ENCODE measurements at regions not wholly inside any gene's neighbourhood (a gene's known extent, or its start where the extent isn't known, plus 50 kb on each side); places are given as distances from the start of the nearest gene placed in this dataset.

GRCh38 chr16:79703066-79703465 is 102.5 kb upstream of the MAF start:
- H4K20me1 ChIP-seq (ENCODE audit: control insufficient read depth, insufficient read depth, low read length, poor library complexity, severe bottlenecking) = no peaks in the 10 kb centered on the region
- H3K27me3 Mint-ChIP-seq = no peaks in the 10 kb centered on the region
- H3K27me3 ChIP-seq (replicated peaks in 1 of 4; ENCODE audit: control extremely low read depth in 1 of 4, control insufficient read depth in 3 of 4, insufficient read depth in 4 of 4, low read length in 3 of 4) = no peaks in the 10 kb centered on the region
- no peak overlapping the region for H3K4me3 ChIP-seq (ENCODE audit: control extremely low read depth in 1 of 5, extremely low read depth in 1 of 5, insufficient read depth in 1 of 5, low read depth in 2 of 5, low read length in 4 of 5)
- H3K9ac ChIP-seq (ENCODE audit: low read length) = no peak overlapping the region
- H2AFZ ChIP-seq (ENCODE audit: insufficient read depth, low read depth, low read length, poor library complexity, severe bottlenecking) = no peak overlapping the region
- no peaks in the 10 kb centered on the region for H3K9me3 Mint-ChIP-seq (ENCODE audit: insufficient read depth)
- no peak overlapping the region for H3K27ac Mint-ChIP-seq
- intact Hi-C loops (cut with micrococcal nuclease) = no loop called here
- ATAC-seq (ENCODE audit: low read depth) (no peak), DNase-seq (no peak)
- POLR2A ChIA-PET = no interaction called here
- H3K9me3 ChIP-seq (ENCODE audit: control extremely low read depth in 1 of 3, control insufficient read depth in 2 of 3, insufficient read depth in 1 of 3, low read length in 2 of 3) = peaks cover 0 to 3% (median 2%) of the 10 kb centered on the region in 3 donors
- no peaks in the 10 kb centered on the region for H3K4me1 Mint-ChIP-seq
- H3K4me3 Mint-ChIP-seq = no peak overlapping the region
- H3K4me1 ChIP-seq (ENCODE audit: control insufficient read depth in 2 of 2, insufficient read depth in 2 of 2, low read length in 2 of 2) = no peaks in the 10 kb centered on the region
- no CpG with 5 or more reads among the region's 1 CpG for WGBS (ENCODE audit: insufficient coverage)
- H3K27ac ChIP-seq (ENCODE audit: low read length in 2 of 2) = no peak overlapping the region
- no peak for TF ChIP-seq CTCF (IDR thresholded peaks at IDR 0.05)
- CTCF ChIA-PET = interaction anchor here (0.5 kb wide), 1 partner anchor 13 kb away, joined by 3 read pairs; no protein-coding TSS in a partner anchor
- no peak overlapping the region for H3K4me2 ChIP-seq (replicated peaks; ENCODE audit: low read depth, low read length, poor library complexity, severe bottlenecking)
- no peaks in the 10 kb centered on the region for H3K79me2 ChIP-seq (ENCODE audit: control insufficient read depth, insufficient read depth, low read length)
- no peaks in the 10 kb centered on the region for H3K36me3 ChIP-seq (replicated peaks in 1 of 2; ENCODE audit: control extremely low read depth in 1 of 2, control insufficient read depth in 1 of 2, extremely low read depth in 1 of 2, insufficient read depth in 2 of 2, low read length in 1 of 2)

DNA sequence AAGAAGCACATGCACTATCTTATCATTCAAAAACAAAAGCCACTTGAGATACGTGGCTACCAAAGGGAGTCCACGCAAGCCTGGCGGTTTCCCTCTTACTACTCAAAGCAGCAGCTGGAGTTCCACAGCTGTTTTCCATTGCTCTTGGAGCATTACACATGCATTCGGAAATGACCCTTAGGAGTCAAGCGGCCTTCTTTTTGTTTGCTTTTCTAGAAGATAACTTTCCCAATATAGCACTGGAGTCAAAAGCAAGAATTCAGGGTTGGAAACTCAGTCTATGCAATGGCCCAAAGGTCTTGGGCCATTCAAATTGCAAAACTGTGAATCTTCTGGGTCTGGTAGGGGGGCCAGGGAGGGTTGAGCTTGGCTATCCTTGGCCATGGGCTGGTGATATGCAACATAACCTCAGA is 97.8 kb upstream of the MAF start:
- ChIA-PET POLR2A (no interaction called here), CTCF (no interaction called here)
- intact Hi-C loops (cut with micrococcal nuclease) = no loop called here
- Histone ChIP-seq H3K9ac (ENCODE audit: low read length) (no peak overlapping the region), H3K27ac (ENCODE audit: low read length in 2 of 2) (no peak overlapping the region), H2AFZ (ENCODE audit: insufficient read depth, low read depth, low read length, poor library complexity, severe bottlenecking) (no peak overlapping the region), H4K20me1 (ENCODE audit: control insufficient read depth, insufficient read depth, low read length, poor library complexity, severe bottlenecking) (no peaks in the 10 kb centered on the region), H3K4me1 (ENCODE audit: control insufficient read depth in 2 of 2, insufficient read depth in 2 of 2, low read length in 2 of 2) (no peaks in the 10 kb centered on the region), H3K9me3 (ENCODE audit: control extremely low read depth in 1 of 3, control insufficient read depth in 2 of 3, insufficient read depth in 1 of 3, low read length in 2 of 3) (peaks cover 2 to 6% (median 4%) of the 10 kb centered on the region in 3 donors), H3K36me3 (replicated peaks in 1 of 2; ENCODE audit: control extremely low read depth in 1 of 2, control insufficient read depth in 1 of 2, extremely low read depth in 1 of 2, insufficient read depth in 2 of 2, low read length in 1 of 2) (no peaks in the 10 kb centered on the region), H3K27me3 (replicated peaks in 1 of 4; ENCODE audit: control extremely low read depth in 1 of 4, control insufficient read depth in 3 of 4, insufficient read depth in 4 of 4, low read length in 3 of 4) (no peaks in the 10 kb centered on the region), H3K4me3 (ENCODE audit: control extremely low read depth in 1 of 5, extremely low read depth in 1 of 5, insufficient read depth in 1 of 5, low read depth in 2 of 5, low read length in 4 of 5) (no peak overlapping the region), H3K79me2 (ENCODE audit: control insufficient read depth, insufficient read depth, low read length) (no peaks in the 10 kb centered on the region), H3K4me2 (replicated peaks; ENCODE audit: low read depth, low read length, poor library complexity, severe bottlenecking) (no peak overlapping the region)
- no peak for ATAC-seq (ENCODE audit: low read depth)
- Mint-ChIP-seq H3K4me1 (no peaks in the 10 kb centered on the region), H3K27me3 (no peaks in the 10 kb centered on the region), H3K27ac (no peak overlapping the region), H3K4me3 (no peak overlapping the region), H3K9me3 (ENCODE audit: insufficient read depth) (no peaks in the 10 kb centered on the region)
- no peak for DNase-seq
- 89% methylated on average over 5 of the region's 5 CpGs for WGBS (ENCODE audit: insufficient coverage)
- TF ChIP-seq CTCF (IDR thresholded peaks at IDR 0.05) (no peak), EZH2 (IDR thresholded peaks at IDR 0.05; ENCODE audit: borderline replicate concordance, insufficient read depth, low read depth, low read length, poor library complexity, severe bottlenecking) (no peak)
